Fibroblast of skin of left quadriceps (primary cell): ENCODE measurements at regions not wholly inside any gene's neighbourhood (a gene's known extent, or its start where the extent isn't known, plus 50 kb on each side); places are given as distances from the start of the nearest gene placed in this dataset.
"Not testable (repeated sequence)": the region's sequence is repeated elsewhere in the genome, so short reads cannot be mapped to it uniquely, and the experiment has no call there.

Experiments
- DNase-seq, 2 experiments: peaks; one replicate each; pipeline ENCODE4 v3.0.0-alpha.2; 2013; ENCODE audit warnings: low read depth in 2 of 2

GRCh38 chr4:111954550-111954949 lies 190.7 kb upstream of the FAM241A start:
- DNase-seq, result no peak

- no peak for DNase-seq
Measured at GRCh38 chr4:111955001-111955400, 190.3 kb upstream of the FAM241A start.

GRCh38 chr4:111957116-111957515 lies 188.1 kb upstream of the FAM241A start:
- DNase-seq, result no peak

GRCh38 chr4:111957997-111958396 lies 187.3 kb upstream of the FAM241A start:
- no peak for DNase-seq

- DNase-seq, result peak; percentile 34 to 40
Measured at GRCh38 chr4:111959222-111959621, 186.0 kb upstream of the FAM241A start.

GRCh38 chr4:111960241-111960667 lies 185.0 kb upstream of the FAM241A start:
- no peak for DNase-seq

- not testable (repeated sequence) for DNase-seq
Measured at GRCh38 chr4:111961026-111961425, 184.2 kb upstream of the FAM241A start.

- DNase-seq, result peak; percentile 28 to 32
Measured at GRCh38 chr4:111961809-111962208, 183.4 kb upstream of the FAM241A start.

GRCh38 chr4:111963158-111963700 lies 182.0 kb upstream of the FAM241A start:
- no peak for DNase-seq

- DNase-seq, result no peak
Measured at GRCh38 chr4:111977419-111977965, 167.8 kb upstream of the FAM241A start.

- no peak for DNase-seq
Measured at GRCh38 chr4:111979921-111980320, 165.3 kb upstream of the FAM241A start.

- no peak for DNase-seq
Measured at GRCh38 chr4:111982089-111982488, 163.2 kb upstream of the FAM241A start.

GRCh38 chr4:111984169-111984819 lies 161.0 kb upstream of the FAM241A start:
- no peak for DNase-seq

GRCh38 chr4:111985426-111985825 lies 159.8 kb upstream of the FAM241A start:
- no peak for DNase-seq

GRCh38 chr4:111986095-111986494 lies 159.2 kb upstream of the FAM241A start:
- DNase-seq, result no peak

- no peak for DNase-seq
Measured at GRCh38 chr4:111988514-111988913, 156.7 kb upstream of the FAM241A start.

GRCh38 chr4:111989817-111990216 lies 155.4 kb upstream of the FAM241A start:
- no peak for DNase-seq

- no peak for DNase-seq
Measured at GRCh38 chr4:111991163-111991562, 154.1 kb upstream of the FAM241A start.

GRCh38 chr4:111991797-111992196 lies 153.5 kb upstream of the FAM241A start:
- peak; percentile 52 to 55 for DNase-seq

GRCh38 chr4:111992351-111993168 lies 152.7 kb upstream of the FAM241A start:
- no peak for DNase-seq

- no peak for DNase-seq
Measured at GRCh38 chr4:111994392-111994791, 150.9 kb upstream of the FAM241A start.

- no peak for DNase-seq
Measured at GRCh38 chr4:111997785-111998184, 147.5 kb upstream of the FAM241A start.

GRCh38 chr4:111999801-112000200 lies 145.5 kb upstream of the FAM241A start:
- no peak for DNase-seq
